ENCODE measurements at regions not wholly inside any gene's neighbourhood (a gene's known extent, or its start where the extent isn't known, plus 50 kb on each side); places are given as distances from the start of the nearest gene placed in this dataset.
"Not testable (repeated sequence)": the region's sequence is repeated elsewhere in the genome, so short reads cannot be mapped to it uniquely, and the experiment has no call there.

DNA sequence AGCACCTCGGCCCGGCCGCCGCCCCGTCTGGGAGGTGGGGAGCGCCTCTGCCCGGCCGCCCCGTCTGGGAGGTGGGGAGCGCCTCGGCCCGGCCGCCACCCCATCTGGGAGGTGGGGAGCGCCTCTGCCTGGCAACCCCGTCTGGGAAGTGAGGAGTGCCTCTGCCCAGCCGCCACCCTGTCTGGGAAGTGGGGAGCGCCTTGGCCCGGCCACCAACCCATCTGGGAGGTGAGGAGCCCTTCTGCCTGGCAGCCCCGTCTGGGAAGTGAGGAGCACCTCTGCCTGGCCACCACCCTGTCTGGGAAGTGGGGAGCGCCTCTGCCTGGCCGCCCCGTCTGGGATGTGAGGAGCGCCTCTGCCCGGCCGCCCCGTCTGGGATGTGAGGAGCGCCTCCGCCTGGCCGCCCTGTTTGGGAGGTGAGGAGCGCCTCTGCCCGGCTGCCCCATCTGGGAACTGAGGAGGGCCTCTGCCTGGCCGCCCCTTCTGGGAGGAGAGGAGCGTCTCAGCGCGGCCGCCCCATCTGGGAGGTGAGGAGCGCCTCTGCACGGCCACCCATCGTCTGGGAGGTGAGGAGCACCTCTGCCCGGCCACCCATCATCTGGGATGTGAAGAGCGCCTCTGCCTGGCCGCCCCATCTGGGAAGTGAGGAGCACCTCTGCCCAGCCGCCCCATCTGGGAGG lies 89.0 kb upstream of the SYT6 start:
- 94% methylated on average over 43 of the region's 43 CpGs for WGBS
- intact Hi-C loops (cut with DNase I); H3K27ac ChIP-seq (ENCODE audit: low read length); ATAC-seq; H3K9me3 ChIP-seq (ENCODE audit: control insufficient read depth, low read length); H3K4me3 ChIP-seq (ENCODE audit: low read length); H3K4me1 ChIP-seq (ENCODE audit: control insufficient read depth, insufficient read depth, low read length); H3K27me3 ChIP-seq (ENCODE audit: control insufficient read depth, insufficient read depth): not testable (repeated sequence)
- DNase-seq: peak in 1 of 3 donors; percentile 54

DNA sequence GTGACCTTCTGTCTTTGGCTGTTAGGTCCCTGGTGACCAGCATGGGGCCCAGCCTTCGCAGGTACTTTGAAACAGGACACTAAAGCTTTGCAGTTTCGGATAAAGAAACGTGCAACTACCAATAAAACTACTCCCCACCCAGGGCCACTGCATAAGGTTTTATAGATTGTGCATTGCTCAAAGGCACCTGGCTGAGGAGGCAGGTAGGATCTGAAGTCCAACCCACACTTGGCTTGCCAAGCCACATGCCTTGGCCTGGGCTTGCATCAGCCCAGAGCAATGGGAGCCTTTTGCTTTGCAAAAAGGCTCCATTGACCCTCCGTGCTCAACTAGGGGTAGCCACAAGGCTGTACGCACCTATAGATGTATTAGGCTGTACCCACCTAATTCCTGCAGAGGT lies 84.4 kb upstream of the SYT6 start:
- no peaks in the 10 kb centered on the region for H3K27me3 ChIP-seq (ENCODE audit: control insufficient read depth, insufficient read depth)
- DNase-seq: no peak
- intact Hi-C loops (cut with DNase I): no loop called here
- no peak overlapping the region for H3K27ac ChIP-seq (ENCODE audit: low read length)
- ATAC-seq: no peak
- H3K4me3 ChIP-seq (ENCODE audit: low read length): no peak overlapping the region
- H3K9me3 ChIP-seq (ENCODE audit: control insufficient read depth, low read length): no peaks in the 10 kb centered on the region
- H3K4me1 ChIP-seq (ENCODE audit: control insufficient read depth, insufficient read depth, low read length): no peaks in the 10 kb centered on the region
- WGBS: 83% methylated on average over 5 of the region's 5 CpGs

DNA sequence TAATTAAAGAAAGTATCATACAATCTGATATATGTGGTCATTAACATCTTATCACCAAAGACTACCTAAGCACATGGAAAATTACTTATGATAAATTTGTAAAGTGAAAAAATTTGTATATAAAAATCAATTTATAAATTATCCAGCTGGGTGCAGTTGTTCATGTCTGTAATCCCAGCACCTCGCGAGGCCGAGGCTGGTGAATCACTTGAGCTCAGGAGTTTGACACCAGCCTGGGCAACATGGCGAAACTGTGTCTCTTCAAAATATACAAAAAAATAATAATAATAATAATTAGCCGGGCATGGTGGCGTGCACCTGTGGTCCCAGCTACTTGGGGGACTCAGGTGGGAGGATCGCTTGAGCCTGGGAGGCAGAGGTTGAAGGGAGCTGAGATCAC lies 82.8 kb upstream of the SYT6 start:
- DNase-seq: no peak
- no peak overlapping the region for H3K27ac ChIP-seq (ENCODE audit: low read length)
- no peak for ATAC-seq

GRCh38 chr1:114235960-114236359 lies 82.3 kb upstream of the SYT6 start:
- Histone ChIP-seq H3K27ac (ENCODE audit: low read length) (peak overlapping the region; percentile 30), H3K4me1 (ENCODE audit: control insufficient read depth, insufficient read depth, low read length) (no peaks in the 10 kb centered on the region), H3K4me3 (ENCODE audit: low read length) (no peak overlapping the region), H3K9me3 (ENCODE audit: control insufficient read depth, low read length) (no peaks in the 10 kb centered on the region), H3K27me3 (ENCODE audit: control insufficient read depth, insufficient read depth) (no peaks in the 10 kb centered on the region)
- no peak for DNase-seq
- intact Hi-C loops (cut with DNase I): no loop called here
- 55% methylated on average over 4 of the region's 4 CpGs for WGBS
- peak; percentile 76 to 89 for ATAC-seq

More for the DNA sequence above, 82.8 kb upstream of the SYT6 start:
- 75% methylated on average over 7 of the region's 7 CpGs for WGBS
- Histone ChIP-seq H3K4me1 (ENCODE audit: control insufficient read depth, insufficient read depth, low read length) (no peaks in the 10 kb centered on the region), H3K27me3 (ENCODE audit: control insufficient read depth, insufficient read depth) (no peaks in the 10 kb centered on the region), H3K9me3 (ENCODE audit: control insufficient read depth, low read length) (no peaks in the 10 kb centered on the region), H3K4me3 (ENCODE audit: low read length) (no peak overlapping the region)
- intact Hi-C loops (cut with DNase I): no loop called here

- no peak overlapping the region for H3K27ac ChIP-seq (ENCODE audit: low read length)
- H3K4me3 ChIP-seq (ENCODE audit: low read length): no peak overlapping the region
- no peaks in the 10 kb centered on the region for H3K4me1 ChIP-seq (ENCODE audit: control insufficient read depth, insufficient read depth, low read length)
- intact Hi-C loops (cut with DNase I): no loop called here
- no peaks in the 10 kb centered on the region for H3K9me3 ChIP-seq (ENCODE audit: control insufficient read depth, low read length)
- DNase-seq (no peak), ATAC-seq (no peak)
- WGBS: 64% methylated on average over 3 of the region's 3 CpGs
- H3K27me3 ChIP-seq (ENCODE audit: control insufficient read depth, insufficient read depth): no peaks in the 10 kb centered on the region
These were observed 81.6 kb upstream of the SYT6 start for GRCh38 chr1:114235281-114235680.

- Histone ChIP-seq H3K4me3 (ENCODE audit: low read length) (no peak overlapping the region), H3K9me3 (ENCODE audit: control insufficient read depth, low read length) (no peaks in the 10 kb centered on the region), H3K4me1 (ENCODE audit: control insufficient read depth, insufficient read depth, low read length) (no peaks in the 10 kb centered on the region), H3K27me3 (ENCODE audit: control insufficient read depth, insufficient read depth) (no peaks in the 10 kb centered on the region), H3K27ac (ENCODE audit: low read length) (no peak overlapping the region)
- intact Hi-C loops (cut with DNase I): no loop called here
- 74% methylated on average over 3 of the region's 3 CpGs for WGBS
- DNase-seq (no peak), ATAC-seq (no peak)
These were observed 80.9 kb upstream of the SYT6 start for GRCh38 chr1:114234408-114235124.

DNA sequence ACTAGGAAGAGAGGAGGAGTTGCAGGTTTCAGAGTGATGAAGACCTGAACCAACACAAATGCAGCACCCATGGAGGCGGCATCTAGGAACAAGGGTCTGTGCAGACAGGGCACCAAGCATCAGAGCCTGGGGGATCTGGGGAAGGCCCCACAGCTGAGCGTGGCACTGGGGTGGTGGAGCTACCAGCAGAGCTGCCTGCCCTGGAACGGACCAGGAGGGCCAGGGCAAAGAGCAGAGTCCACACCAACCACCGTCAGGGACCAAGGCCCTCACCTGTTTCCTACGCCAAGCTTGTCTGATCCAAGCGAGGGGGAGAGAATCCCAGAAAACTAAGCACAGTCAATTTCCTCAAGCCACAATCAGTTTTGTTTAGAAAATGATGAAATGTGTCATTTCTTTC lies 79.0 kb upstream of the SYT6 start:
- 86% methylated on average over 6 of the region's 6 CpGs for WGBS
- no peaks in the 10 kb centered on the region for H3K4me1 ChIP-seq (ENCODE audit: control insufficient read depth, insufficient read depth, low read length)
- H3K9me3 ChIP-seq (ENCODE audit: control insufficient read depth, low read length): no peaks in the 10 kb centered on the region
- no peak for ATAC-seq
- H3K27ac ChIP-seq (ENCODE audit: low read length): no peak overlapping the region
- H3K4me3 ChIP-seq (ENCODE audit: low read length): no peak overlapping the region
- intact Hi-C loops (cut with DNase I): no loop called here
- H3K27me3 ChIP-seq (ENCODE audit: control insufficient read depth, insufficient read depth): no peaks in the 10 kb centered on the region
- no peak for DNase-seq

DNA sequence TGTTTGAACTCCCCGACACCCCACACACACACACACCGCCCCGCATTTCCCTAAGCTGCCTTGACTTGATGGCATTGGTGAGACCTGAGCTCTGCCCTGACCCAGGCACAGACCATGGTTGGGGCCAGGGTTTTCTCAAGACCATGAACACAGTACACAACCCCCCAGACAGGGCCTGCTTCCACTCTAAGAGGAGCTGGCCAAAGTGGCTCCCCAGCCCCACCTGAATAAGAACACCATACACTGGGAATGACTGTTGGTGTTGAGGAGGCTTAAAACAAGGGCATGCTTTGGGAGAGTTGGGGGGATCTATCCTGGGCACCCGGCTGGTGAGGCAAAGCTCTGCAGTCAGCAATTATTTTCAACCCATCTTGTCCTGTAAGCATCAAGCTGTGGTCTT lies 77.6 kb upstream of the SYT6 start:
- no peaks in the 10 kb centered on the region for H3K4me1 ChIP-seq (ENCODE audit: control insufficient read depth, insufficient read depth, low read length)
- H3K27ac ChIP-seq (ENCODE audit: low read length): no peak overlapping the region
- no peak overlapping the region for H3K4me3 ChIP-seq (ENCODE audit: low read length)
- intact Hi-C loops (cut with DNase I): no loop called here
- ATAC-seq (no peak), DNase-seq (no peak)
- no peaks in the 10 kb centered on the region for H3K27me3 ChIP-seq (ENCODE audit: control insufficient read depth, insufficient read depth)
- 93% methylated on average over 4 of the region's 4 CpGs for WGBS
- H3K9me3 ChIP-seq (ENCODE audit: control insufficient read depth, low read length): no peaks in the 10 kb centered on the region

- H3K27me3 ChIP-seq (ENCODE audit: control insufficient read depth, insufficient read depth): no peaks in the 10 kb centered on the region
- H3K27ac ChIP-seq (ENCODE audit: low read length): no peak overlapping the region
- WGBS: 91% methylated on average over 7 of the region's 7 CpGs
- DNase-seq (no peak), ATAC-seq (no peak)
- intact Hi-C loops (cut with DNase I): no loop called here
- H3K4me3 ChIP-seq (ENCODE audit: low read length): no peak overlapping the region
- H3K4me1 ChIP-seq (ENCODE audit: control insufficient read depth, insufficient read depth, low read length): no peaks in the 10 kb centered on the region
- H3K9me3 ChIP-seq (ENCODE audit: control insufficient read depth, low read length): no peaks in the 10 kb centered on the region
These were observed 75.7 kb upstream of the SYT6 start for GRCh38 chr1:114229368-114229767.

DNA sequence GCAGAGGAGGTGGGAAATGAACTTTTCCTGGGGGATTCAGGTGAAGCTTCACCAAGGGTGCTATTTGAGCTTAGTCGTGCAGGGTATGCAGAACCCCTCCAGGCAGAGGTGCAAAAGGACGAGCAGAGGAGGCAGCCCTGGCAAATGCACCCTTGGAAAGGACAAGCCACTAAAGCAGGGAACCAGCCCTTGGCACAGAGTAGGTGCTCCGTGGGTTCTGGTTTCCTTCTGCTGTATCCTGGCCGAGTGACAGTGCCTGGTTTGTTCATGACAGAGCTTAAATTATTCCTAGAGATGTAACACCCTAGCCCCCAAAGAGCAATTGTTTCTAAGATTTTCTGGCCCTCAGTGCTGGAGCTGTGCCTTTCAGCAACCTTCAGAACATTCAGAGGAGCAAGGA lies 73.4 kb upstream of the SYT6 start:
- 57% methylated on average over 4 of the region's 4 CpGs for WGBS
- peaks cover 2% of the 10 kb centered on the region for H3K27me3 ChIP-seq (ENCODE audit: control insufficient read depth, insufficient read depth)
- H3K9me3 ChIP-seq (ENCODE audit: control insufficient read depth, low read length): no peaks in the 10 kb centered on the region
- no peaks in the 10 kb centered on the region for H3K4me1 ChIP-seq (ENCODE audit: control insufficient read depth, insufficient read depth, low read length)
- DNase-seq (no peak), ATAC-seq (no peak)
- intact Hi-C loops (cut with DNase I): no loop called here
- H3K4me3 ChIP-seq (ENCODE audit: low read length): no peak overlapping the region
- no peak overlapping the region for H3K27ac ChIP-seq (ENCODE audit: low read length)

DNA sequence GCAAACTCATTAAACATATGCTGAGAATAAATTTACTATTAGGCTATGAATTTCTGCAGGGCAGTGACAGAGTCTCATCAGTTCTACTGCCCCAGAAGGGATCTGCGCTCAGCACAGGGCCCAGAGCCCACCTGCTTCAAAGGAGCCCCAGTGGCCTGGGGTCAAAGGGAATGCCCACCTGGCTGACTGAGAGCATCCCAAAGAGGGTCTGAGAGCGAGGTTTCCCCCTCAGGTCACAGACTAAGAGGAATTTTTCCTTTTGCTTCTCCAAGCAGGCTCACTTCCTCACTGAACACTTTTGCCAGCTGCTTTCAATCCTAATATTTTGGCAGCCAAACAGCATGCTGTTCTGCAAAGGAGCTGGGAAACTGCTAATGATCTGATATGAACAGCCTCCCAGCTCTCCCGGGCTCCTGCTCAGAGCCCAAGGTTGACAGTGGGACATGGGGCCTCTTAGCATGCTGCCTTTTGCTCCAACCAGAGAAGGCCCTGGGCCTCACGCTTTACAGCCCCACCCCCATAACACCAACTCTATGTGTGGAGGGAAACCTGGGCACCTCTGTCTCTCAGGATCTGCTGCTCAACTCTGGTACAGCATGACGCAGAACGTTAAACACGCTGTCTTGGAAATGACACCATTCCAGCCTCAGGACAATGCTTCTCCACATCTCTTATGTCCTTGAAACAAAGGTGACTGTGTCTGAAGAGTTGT lies 70.7 kb upstream of the SYT6 start:
- 57% methylated on average over 7 of the region's 7 CpGs for WGBS
- Histone ChIP-seq H3K4me1 (ENCODE audit: control insufficient read depth, insufficient read depth, low read length) (no peaks in the 10 kb centered on the region), H3K4me3 (ENCODE audit: low read length) (no peak overlapping the region), H3K9me3 (ENCODE audit: control insufficient read depth, low read length) (no peaks in the 10 kb centered on the region), H3K27ac (ENCODE audit: low read length) (no peak overlapping the region), H3K27me3 (ENCODE audit: control insufficient read depth, insufficient read depth) (peaks cover 2% of the 10 kb centered on the region)
- intact Hi-C loops (cut with DNase I): no loop called here
- DNase-seq: no peak
- ATAC-seq: peak in 1 of 2 donors; percentile 56
